AG04449 (cell line): ENCODE measurements at regions not wholly inside any gene's neighbourhood (a gene's known extent, or its start where the extent isn't known, plus 50 kb on each side); places are given as distances from the start of the nearest gene placed in this dataset.

Experiments
- CTCF ChIA-PET: fragments of 350-600 bp; formaldehyde crosslinking; extraction: SDS; loops from one replicate; lab custom pipeline; 2021; ENCODE audit warnings: antibody characterized with exemption; lab: Yijun Ruan, JAX
- POLR2A ChIA-PET: fragments of 400-600, 350-600 bp; formaldehyde crosslinking; extraction: SDS; loops from one replicate; lab custom pipeline; 2020; ENCODE audit warnings: antibody characterized with exemption, inconsistent platforms; lab: Yijun Ruan, JAX
- DNase-seq: peaks from one replicate; pipeline ENCODE4 v3.0.0-alpha.2; 2010; ENCODE audit warnings: low read depth, low spot score
- H3K4me3 ChIP-seq: 2 replicates; pipeline ENCODE4 v1.5.1; 2011; ENCODE audit warnings: low read depth, mild to moderate bottlenecking, control low read depth, low read length
- CTCF ChIP-seq: IDR thresholded peaks from one replicate; pipeline ENCODE4 v1.5.1; 2011; ENCODE audit warnings: mild to moderate bottlenecking, moderate library complexity, low read length, control low read depth, inconsistent platforms; ENCODE audit not compliant: insufficient read depth; ENCODE audit errors: missing control alignments

DNA sequence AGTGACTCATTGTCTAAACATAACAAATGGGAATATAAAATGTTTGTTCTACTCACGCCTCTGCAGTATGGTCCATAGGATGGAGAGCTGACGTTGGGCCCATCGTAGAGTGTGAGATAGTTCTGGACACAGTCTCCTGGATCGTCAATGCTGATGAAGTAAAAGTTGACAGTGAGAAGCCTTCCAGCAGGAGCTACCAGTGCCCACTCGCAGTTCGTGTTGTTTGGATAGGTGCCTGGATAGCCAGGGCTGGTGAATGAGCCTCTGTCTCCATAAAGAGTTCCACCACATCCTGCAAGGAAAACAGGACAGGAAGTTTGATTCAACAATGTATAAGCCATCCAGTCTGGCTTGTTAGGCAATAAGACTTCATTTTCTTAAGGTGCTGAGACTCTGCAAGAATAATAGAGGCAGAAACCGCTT, 79.6 kb downstream of the OR13A1 start:
- no peak overlapping the region for H3K4me3 ChIP-seq
- ChIA-PET CTCF (interaction anchor here (0.6 to 2.1 kb wide), 12 partner anchors 10 to 789 kb away, joined by 3 to 14 read pairs (median 6); partner anchors contain the start of gene ZFAND4), POLR2A (interaction anchor here (0.7 kb wide), 1 partner anchor 703 kb away, joined by 3 read pairs; no protein-coding TSS in a partner anchor)
- no peak for TF ChIP-seq CTCF
- no peak for DNase-seq

- CTCF ChIA-PET, result no interaction called here
- no peak overlapping the region for H3K4me3 ChIP-seq
- TF ChIP-seq CTCF, result no peak
- no peak for DNase-seq
- POLR2A ChIA-PET, result no interaction called here
Observed at GRCh38 chr10:45238896-45239295, 76.5 kb downstream of the OR13A1 start.

- TF ChIP-seq CTCF, result no peak
- ChIA-PET CTCF (interaction anchor here (0.8 to 2.8 kb wide), 2 partner anchors 11 to 794 kb away, joined by 3 to 15 read pairs; no protein-coding TSS in a partner anchor), POLR2A (no interaction called here)
- H3K4me3 ChIP-seq, result no peak overlapping the region
- no peak for DNase-seq
Observed at GRCh38 chr10:45239642-45240041, 75.8 kb downstream of the OR13A1 start.

GRCh38 chr10:45241865-45242520, 73.4 kb downstream of the OR13A1 start:
- ChIA-PET CTCF (interaction anchor here (1.5 to 2.8 kb wide), 2 partner anchors 8 to 9 kb away, joined by 4 to 15 read pairs; no protein-coding TSS in a partner anchor), POLR2A (no interaction called here)
- H3K4me3 ChIP-seq, result no peak overlapping the region
- TF ChIP-seq CTCF, result no peak
- no peak for DNase-seq

DNA sequence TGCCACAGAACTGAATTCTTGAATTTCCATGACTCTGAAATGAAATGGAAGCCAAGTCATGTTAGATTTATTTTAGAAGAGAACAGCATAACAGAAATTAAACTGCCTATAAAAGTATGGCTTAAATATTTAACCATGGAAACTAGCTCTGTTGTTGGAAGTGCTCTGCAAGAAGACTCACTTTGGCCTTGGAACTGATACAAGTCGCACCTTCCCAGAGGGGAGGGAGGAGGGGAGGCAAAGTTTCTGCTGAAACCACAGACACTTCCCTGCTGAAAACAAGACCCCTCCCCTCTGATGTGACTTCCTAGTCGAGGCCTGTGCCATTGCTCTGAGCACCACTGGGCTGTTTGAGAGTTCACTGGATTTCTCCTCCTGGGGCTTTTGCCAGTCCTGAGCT, 72.1 kb downstream of the OR13A1 start:
- TF ChIP-seq CTCF, result no peak
- no peak for DNase-seq
- ChIA-PET POLR2A (no interaction called here), CTCF (interaction anchor here (1.5 kb wide), 1 partner anchor 9 kb away, joined by 4 read pairs; no protein-coding TSS in a partner anchor)
- no peak overlapping the region for H3K4me3 ChIP-seq

- DNase-seq, result no peak
- CTCF ChIA-PET, result interaction anchor here (1.0 to 1.2 kb wide), 2 partner anchors 10 to 11 kb away, joined by 3 to 6 read pairs; no protein-coding TSS in a partner anchor
- POLR2A ChIA-PET, result no interaction called here
- H3K4me3 ChIP-seq, result no peak overlapping the region
- TF ChIP-seq CTCF, result no peak
Observed at GRCh38 chr10:45246522-45246921, 68.9 kb downstream of the OR13A1 start.
